ENCODE measurements at regions not wholly inside any gene's neighbourhood (a gene's known extent, or its start where the extent isn't known, plus 50 kb on each side); places are given as distances from the start of the nearest gene placed in this dataset.
"Not testable (repeated sequence)": the region's sequence is repeated elsewhere in the genome, so short reads cannot be mapped to it uniquely, and the experiment has no call there.

DNA sequence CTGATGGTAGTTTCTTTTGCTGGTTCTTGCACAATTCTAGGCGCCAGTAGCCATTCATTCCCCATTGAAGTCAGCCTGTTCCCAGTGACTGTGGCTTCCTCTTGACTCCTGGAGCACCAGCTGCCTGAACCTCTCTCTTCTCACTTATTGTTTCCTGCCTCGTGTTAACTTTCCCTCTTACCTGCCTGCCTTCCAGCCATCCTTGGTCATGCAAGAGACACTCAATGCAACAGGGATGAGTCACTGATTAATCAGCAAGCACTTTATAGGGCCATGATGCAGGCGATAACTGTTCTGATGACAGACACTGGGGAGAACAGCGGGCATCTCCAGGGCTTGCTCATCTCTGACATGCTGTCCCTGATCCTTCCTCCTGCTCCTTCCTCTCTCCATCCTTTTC is 122.0 kb downstream of the PLCE1 start:
- ATAC-seq (no peak), DNase-seq (ENCODE audit: missing footprints) (no peak)
- intact Hi-C loops (cut with DNase I), result no loop called here

DNA sequence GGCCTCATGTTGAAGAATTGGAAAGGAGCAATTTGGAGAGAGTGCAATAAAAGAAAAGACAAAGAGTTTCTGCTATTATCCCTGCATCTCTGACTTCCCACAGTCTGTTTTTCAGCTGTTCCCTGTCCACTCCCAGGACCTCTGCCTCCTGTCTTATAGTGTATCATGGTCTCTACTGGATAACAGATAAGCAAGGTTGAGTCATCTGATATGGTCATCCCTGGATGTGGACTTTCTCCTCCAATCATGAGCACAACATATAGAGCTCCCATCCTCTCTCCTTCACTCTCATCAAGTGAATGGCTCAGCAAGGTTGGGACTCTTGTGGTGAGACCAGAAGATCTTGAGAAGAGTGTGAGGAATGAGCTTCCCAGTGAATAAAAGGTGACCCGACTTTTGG is 123.1 kb downstream of the PLCE1 start:
- no peak for DNase-seq (ENCODE audit: missing footprints)
- ATAC-seq, result no peak
- intact Hi-C loops (cut with DNase I), result no loop called here

GRCh38 chr10:94122211-94122610 is 128.5 kb downstream of the PLCE1 start:
- no peak for ATAC-seq
- no peak for DNase-seq (ENCODE audit: missing footprints)
- intact Hi-C loops (cut with DNase I), result no loop called here

- intact Hi-C loops (cut with DNase I), result no loop called here
Measured at GRCh38 chr10:94123258-94123995, 129.7 kb downstream of the PLCE1 start.

GRCh38 chr10:94124147-94124546 is 130.4 kb downstream of the PLCE1 start:
- ATAC-seq; intact Hi-C loops (cut with DNase I); DNase-seq (ENCODE audit: missing footprints): not testable (repeated sequence)

More at GRCh38 chr10:94123258-94123995, 129.7 kb downstream of the PLCE1 start:
- ATAC-seq, result peak; percentile 37
- DNase-seq (ENCODE audit: missing footprints), result no peak

- intact Hi-C loops (cut with DNase I); ATAC-seq; DNase-seq (ENCODE audit: missing footprints): not testable (repeated sequence)
Measured at GRCh38 chr10:94125268-94125667, 131.5 kb downstream of the PLCE1 start.

- DNase-seq (ENCODE audit: missing footprints), result no peak
- no peak for ATAC-seq
- intact Hi-C loops (cut with DNase I), result no loop called here
Measured at GRCh38 chr10:94125856-94126255, 132.1 kb downstream of the PLCE1 start.

GRCh38 chr10:94129393-94130130 is 135.8 kb downstream of the PLCE1 start:
- intact Hi-C loops (cut with DNase I), result loop anchor here (5.0 kb wide), 2 partner anchors 47 to 143 kb away; no protein-coding TSS in a partner anchor
- DNase-seq (ENCODE audit: missing footprints) (no peak), ATAC-seq (no peak)

DNA sequence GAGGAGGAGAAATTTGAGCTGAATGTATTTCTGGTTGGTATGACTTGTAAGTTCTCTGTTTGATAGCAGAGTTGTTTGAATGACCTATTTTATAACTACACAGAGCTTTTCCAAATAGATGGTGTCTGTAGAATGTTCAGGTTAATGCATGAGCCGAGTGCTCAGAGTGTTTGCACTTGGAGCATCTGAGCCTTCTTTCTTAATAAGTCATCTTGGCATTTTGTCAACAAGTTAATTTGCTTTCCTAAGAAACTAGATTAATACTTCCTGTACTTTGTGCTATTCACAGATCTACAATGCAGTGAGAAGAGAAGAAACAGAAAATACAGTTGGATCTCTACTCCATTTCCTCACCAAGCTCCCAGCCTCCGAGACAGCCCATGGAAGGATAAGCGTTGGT is 138.2 kb downstream of the PLCE1 start:
- DNase-seq (ENCODE audit: missing footprints) (no peak), ATAC-seq (no peak)
- intact Hi-C loops (cut with DNase I), result loop anchor here (5.0 kb wide), 2 partner anchors 50 to 140 kb away; no protein-coding TSS in a partner anchor

DNA sequence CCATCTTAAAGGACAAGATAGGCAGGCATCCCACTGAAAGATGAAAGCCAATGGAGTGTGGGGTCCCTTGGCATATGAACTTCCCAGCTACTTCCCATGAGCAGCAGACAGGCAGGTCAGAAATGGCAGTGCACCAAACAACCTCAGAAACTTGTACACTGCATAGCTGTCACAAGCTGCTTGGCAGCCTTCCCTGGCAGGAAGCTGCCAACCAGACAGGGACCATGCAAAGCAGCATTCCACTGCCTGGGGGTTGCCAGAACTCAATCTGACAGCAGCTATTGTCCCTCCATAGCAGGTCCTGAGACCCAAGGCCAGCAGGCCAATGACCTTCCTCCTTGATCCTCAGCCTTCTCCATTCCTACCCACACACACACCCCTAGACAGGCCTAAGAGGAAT is 139.5 kb downstream of the PLCE1 start:
- intact Hi-C loops (cut with DNase I), result loop anchor here (5.0 kb wide), 2 partner anchors 51 to 139 kb away; no protein-coding TSS in a partner anchor
- DNase-seq (ENCODE audit: missing footprints) (peak; percentile 80), ATAC-seq (peak; percentile 95)

DNA sequence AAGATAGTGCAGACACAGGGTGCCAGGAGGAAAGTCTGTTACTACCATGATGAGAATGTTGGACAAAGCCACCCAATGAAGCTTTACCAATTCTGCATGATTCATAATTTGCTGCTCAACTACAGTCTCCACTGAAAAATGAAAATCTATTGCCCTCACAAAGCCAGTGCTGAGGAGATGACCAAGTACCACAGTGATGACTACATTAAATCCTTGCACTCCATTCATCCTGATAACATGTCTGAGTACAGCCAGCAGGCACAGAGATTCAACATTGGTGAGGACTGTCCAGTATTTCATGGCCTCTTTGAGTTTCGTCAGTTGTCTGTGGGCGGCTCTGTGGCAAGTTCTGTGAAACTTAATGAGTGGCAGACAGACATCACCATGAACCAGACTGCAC is 144.0 kb downstream of the PLCE1 start:
- DNase-seq (ENCODE audit: missing footprints) (no peak), ATAC-seq (no peak)
- intact Hi-C loops (cut with DNase I), result no loop called here

- ATAC-seq (peak; percentile 37), DNase-seq (ENCODE audit: missing footprints) (no peak)
- intact Hi-C loops (cut with DNase I), result no loop called here
Measured at GRCh38 chr10:94138391-94138790, 144.7 kb downstream of the PLCE1 start.

DNA sequence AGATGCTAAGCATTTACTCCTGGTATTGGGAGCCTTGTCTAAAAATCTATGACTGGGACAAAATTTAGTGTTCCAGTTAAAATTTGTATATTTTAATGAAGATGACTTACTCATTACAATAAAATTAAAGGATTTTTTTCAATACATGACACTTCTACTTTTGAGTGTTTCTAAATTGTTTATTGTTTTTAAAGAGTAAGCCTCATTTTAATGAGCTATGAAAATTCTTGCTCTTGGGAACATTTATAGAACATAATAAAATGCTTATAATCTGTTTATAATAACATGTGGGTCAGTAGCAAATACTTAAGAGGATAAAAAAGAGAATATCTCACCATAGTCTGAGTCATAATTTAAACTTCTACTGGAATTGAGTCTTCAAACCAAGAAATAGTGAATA is 149.5 kb downstream of the PLCE1 start:
- no peak for ATAC-seq

GRCh38 chr10:94146313-94146712 is 152.6 kb downstream of the PLCE1 start:
- DNase-seq (ENCODE audit: missing footprints) (no peak), ATAC-seq (no peak)
- intact Hi-C loops (cut with DNase I), result no loop called here

More for the DNA sequence above, 149.5 kb downstream of the PLCE1 start:
- no peak for DNase-seq (ENCODE audit: missing footprints)
- intact Hi-C loops (cut with DNase I), result no loop called here

DNA sequence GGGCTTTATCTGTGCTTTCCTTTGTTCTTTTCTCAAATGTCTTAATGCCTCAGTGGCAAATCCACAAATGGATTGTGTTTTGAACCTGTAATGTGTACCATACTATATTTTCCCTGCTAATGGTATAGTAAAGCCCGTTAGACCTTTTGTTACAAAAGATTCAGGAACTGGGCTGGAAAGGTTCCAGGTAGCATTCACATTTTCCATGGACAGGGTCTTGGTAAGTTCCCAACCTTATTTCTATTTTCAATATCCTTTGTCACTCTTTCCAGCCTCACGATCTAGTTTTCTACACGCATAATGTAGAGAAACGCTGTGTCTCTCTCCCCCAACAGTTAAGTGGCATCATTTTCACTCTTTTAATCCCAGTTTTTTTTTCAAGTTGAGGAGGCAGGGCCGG is 153.0 kb downstream of the PLCE1 start:
- intact Hi-C loops (cut with DNase I), result no loop called here
- DNase-seq (ENCODE audit: missing footprints) (no peak), ATAC-seq (no peak)

- DNase-seq (ENCODE audit: missing footprints), result no peak
- ATAC-seq, result no peak
Measured at GRCh38 chr10:94149702-94150101, 156.0 kb downstream of the PLCE1 start.

GRCh38 chr10:94150541-94151184 is 156.9 kb downstream of the PLCE1 start:
- DNase-seq (ENCODE audit: missing footprints) (no peak), ATAC-seq (no peak)
- intact Hi-C loops (cut with DNase I), result no loop called here

More at GRCh38 chr10:94149702-94150101, 156.0 kb downstream of the PLCE1 start:
- intact Hi-C loops (cut with DNase I), result no loop called here

- intact Hi-C loops (cut with DNase I), result no loop called here
- ATAC-seq, result no peak
- no peak for DNase-seq (ENCODE audit: missing footprints)
Measured at GRCh38 chr10:94155722-94156271, 162.1 kb downstream of the PLCE1 start.

DNA sequence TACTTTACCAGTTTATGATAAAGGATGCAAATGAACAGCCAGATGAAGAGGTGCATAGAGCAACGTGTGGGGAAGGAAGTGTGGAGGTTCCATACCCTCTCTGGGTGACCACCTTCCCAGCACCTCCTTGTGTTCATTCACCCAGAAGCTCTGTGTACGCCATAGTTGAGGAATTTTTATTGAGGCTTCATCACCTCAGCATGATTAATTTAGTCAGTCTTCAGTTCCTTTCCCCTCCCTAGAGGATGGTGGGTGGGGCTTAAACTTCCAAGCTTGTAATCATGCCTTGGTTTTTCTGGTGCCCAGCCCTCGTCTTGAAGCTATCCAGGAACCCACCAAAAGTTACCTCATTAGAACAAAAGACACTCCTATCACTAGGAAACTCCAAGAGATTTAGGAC is 162.7 kb downstream of the PLCE1 start:
- intact Hi-C loops (cut with DNase I), result no loop called here
- ATAC-seq, result no peak
- DNase-seq (ENCODE audit: missing footprints), result no peak
